ENCODE measurements at regions not wholly inside any gene's neighbourhood (a gene's known extent, or its start where the extent isn't known, plus 50 kb on each side); places are given as distances from the start of the nearest gene placed in this dataset.

- no peak for TF ChIP-seq EZH2 (IDR thresholded peaks at IDR 0.05; ENCODE audit: borderline replicate concordance, low read length)
- TF ChIP-seq CTCF (IDR thresholded peaks at IDR 0.05; ENCODE audit: low read length) = no peak
Observed at GRCh38 chr5:113937301-113937700, 423.8 kb downstream of the YTHDC2 start.

GRCh38 chr5:113939988-113940387 is 421.9 kb upstream of the KCNN2 start:
- no peaks in the 10 kb centered on the region for H3K79me2 ChIP-seq (ENCODE audit: insufficient read depth, low read length)
- no peak overlapping the region for H2AFZ ChIP-seq (ENCODE audit: low read length)
- no peaks in the 10 kb centered on the region for H3F3A ChIP-seq (ENCODE audit: insufficient read depth, low read length)
- H3K4me3 ChIP-seq (ENCODE audit: low read depth, low read length, poor library complexity, severe bottlenecking) = no peak overlapping the region
- H4K20me1 ChIP-seq (ENCODE audit: insufficient read depth, low read length) = no peaks in the 10 kb centered on the region
- no peaks in the 10 kb centered on the region for H3K9me2 ChIP-seq (ENCODE audit: low read depth, low read length)
- no peaks in the 10 kb centered on the region for H3K9me3 ChIP-seq (ENCODE audit: low read length)
- no peak for TF ChIP-seq EZH2 (IDR thresholded peaks at IDR 0.05; ENCODE audit: borderline replicate concordance, low read length)
- TF ChIP-seq CTCF (IDR thresholded peaks at IDR 0.05; ENCODE audit: low read length) = no peak
- H3K4me1 ChIP-seq (ENCODE audit: insufficient read depth, low read length, severe bottlenecking) = no peaks in the 10 kb centered on the region
- no peak overlapping the region for H3K27ac ChIP-seq (ENCODE audit: low read depth, low read length, poor library complexity, severe bottlenecking)
- no peak overlapping the region for H3K9ac ChIP-seq (ENCODE audit: low read length)
- no peak overlapping the region for H3K4me2 ChIP-seq (ENCODE audit: low read length)
- H3K27me3 ChIP-seq (ENCODE audit: insufficient read depth, low read length) = no peaks in the 10 kb centered on the region
- H3K36me3 ChIP-seq (ENCODE audit: insufficient read depth, low read length) = no peaks in the 10 kb centered on the region

More at GRCh38 chr5:113937301-113937700, 423.8 kb downstream of the YTHDC2 start:
- Histone ChIP-seq H3K9ac (ENCODE audit: low read length) (no peak overlapping the region), H3K36me3 (ENCODE audit: insufficient read depth, low read length) (no peaks in the 10 kb centered on the region), H3K27ac (ENCODE audit: low read depth, low read length, poor library complexity, severe bottlenecking) (no peak overlapping the region), H3K9me2 (ENCODE audit: low read depth, low read length) (no peaks in the 10 kb centered on the region), H2AFZ (ENCODE audit: low read length) (no peak overlapping the region), H3K4me3 (ENCODE audit: low read depth, low read length, poor library complexity, severe bottlenecking) (no peak overlapping the region), H3K27me3 (ENCODE audit: insufficient read depth, low read length) (no peaks in the 10 kb centered on the region), H3K79me2 (ENCODE audit: insufficient read depth, low read length) (no peaks in the 10 kb centered on the region), H3K9me3 (ENCODE audit: low read length) (no peaks in the 10 kb centered on the region), H4K20me1 (ENCODE audit: insufficient read depth, low read length) (no peaks in the 10 kb centered on the region), H3K4me2 (ENCODE audit: low read length) (no peak overlapping the region), H3K4me1 (ENCODE audit: insufficient read depth, low read length, severe bottlenecking) (no peaks in the 10 kb centered on the region), H3F3A (ENCODE audit: insufficient read depth, low read length) (no peaks in the 10 kb centered on the region)

GRCh38 chr5:113950186-113950585 is 411.7 kb upstream of the KCNN2 start:
- H3K4me1 ChIP-seq (ENCODE audit: insufficient read depth, low read length, severe bottlenecking) = no peaks in the 10 kb centered on the region
- no peak overlapping the region for H3K4me2 ChIP-seq (ENCODE audit: low read length)
- no peak overlapping the region for H3K4me3 ChIP-seq (ENCODE audit: low read depth, low read length, poor library complexity, severe bottlenecking)
- H3K9me3 ChIP-seq (ENCODE audit: low read length) = no peaks in the 10 kb centered on the region
- no peak overlapping the region for H3K9ac ChIP-seq (ENCODE audit: low read length)
- H4K20me1 ChIP-seq (ENCODE audit: insufficient read depth, low read length) = no peaks in the 10 kb centered on the region
- H2AFZ ChIP-seq (ENCODE audit: low read length) = no peak overlapping the region
- no peaks in the 10 kb centered on the region for H3K36me3 ChIP-seq (ENCODE audit: insufficient read depth, low read length)
- no peaks in the 10 kb centered on the region for H3F3A ChIP-seq (ENCODE audit: insufficient read depth, low read length)
- TF ChIP-seq EZH2 (IDR thresholded peaks at IDR 0.05; ENCODE audit: borderline replicate concordance, low read length) = no peak
- no peak for TF ChIP-seq CTCF (IDR thresholded peaks at IDR 0.05; ENCODE audit: low read length)
- no peak overlapping the region for H3K27ac ChIP-seq (ENCODE audit: low read depth, low read length, poor library complexity, severe bottlenecking)
- H3K9me2 ChIP-seq (ENCODE audit: low read depth, low read length) = no peaks in the 10 kb centered on the region
- H3K27me3 ChIP-seq (ENCODE audit: insufficient read depth, low read length) = no peaks in the 10 kb centered on the region
- H3K79me2 ChIP-seq (ENCODE audit: insufficient read depth, low read length) = no peaks in the 10 kb centered on the region
